Karpas-422 (cell line): ENCODE measurements at regions not wholly inside any gene's neighbourhood (a gene's known extent, or its start where the extent isn't known, plus 50 kb on each side); places are given as distances from the start of the nearest gene placed in this dataset.

Experiments used
- DNase-seq: peaks from one replicate; pipeline ENCODE4 v3.0.0-alpha.2; 2015
- H2AFZ ChIP-seq: fragments of 200-600 bp; sonication (generic); 2 replicates; pipeline ENCODE4 v1.6.1; 2014; ENCODE audit warnings: antibody characterized with exemption, low read length, mixed read lengths
- H3K27ac ChIP-seq: fragments of 200-600 bp; sonication (generic); 2 replicates; pipeline ENCODE4 v1.5.1; 2014; ENCODE audit warnings: mild to moderate bottlenecking, low read length, moderate library complexity
- H3K27me3 ChIP-seq: fragments of 200-600 bp; sonication (generic); 2 replicates; pipeline ENCODE4 v1.6.1; 2014; ENCODE audit warnings: low read length, mixed read lengths
- H3K36me3 ChIP-seq: fragments of 200-600 bp; sonication (generic); 2 replicates; pipeline ENCODE4 v1.6.1; 2014; ENCODE audit warnings: low read length, mixed read lengths; ENCODE audit not compliant: insufficient read depth
- H3K4me1 ChIP-seq: fragments of 200-600 bp; sonication (generic); 2 replicates; pipeline ENCODE4 v1.6.1; 2014; ENCODE audit warnings: mild to moderate bottlenecking, low read length, mixed read lengths
- H3K4me2 ChIP-seq: fragments of 200-600 bp; sonication (generic); 2 replicates; pipeline ENCODE4 v1.6.1; 2014; ENCODE audit warnings: low read length, low read depth, mild to moderate bottlenecking; ENCODE audit not compliant: poor library complexity, severe bottlenecking
- H3K4me3 ChIP-seq: fragments of 200-600 bp; sonication (generic); 2 replicates; pipeline ENCODE4 v1.5.1; 2014; ENCODE audit warnings: mild to moderate bottlenecking, antibody characterized with exemption, low read length, mixed read lengths
- H3K79me2 ChIP-seq: fragments of 200-600 bp; sonication (generic); 2 replicates; pipeline ENCODE4 v1.6.1; 2014; ENCODE audit warnings: mild to moderate bottlenecking, low read length, mixed read lengths
- H3K9ac ChIP-seq: fragments of 200-600 bp; sonication (generic); 2 replicates; pipeline ENCODE4 v1.6.0; 2014; ENCODE audit warnings: low read length
- H3K9me2 ChIP-seq: fragments of 200-600 bp; sonication (generic), shearing (Covaris generic); replicated peaks from 2 replicates; pipeline ENCODE4 v1.6.0; 2014; ENCODE audit warnings: mild to moderate bottlenecking, low read length, moderate library complexity; ENCODE audit not compliant: insufficient read depth
- H3K9me3 ChIP-seq: fragments of 300-700, 200-600 bp; sonication (generic); 2 replicates; pipeline ENCODE4 v1.6.1; 2014; ENCODE audit warnings: low read length, mixed read lengths
- H4K20me1 ChIP-seq: fragments of 200-600 bp; sonication (generic); 2 replicates; pipeline ENCODE4 v1.6.1; 2014; ENCODE audit warnings: mild to moderate bottlenecking, antibody characterized with exemption, low read length, low read depth; ENCODE audit not compliant: insufficient read depth

- DNase-seq: no peak
Measured at GRCh38 chr5:142411103-142411502, 86.3 kb upstream of the SPRY4 start.

GRCh38 chr5:142408981-142409481 is 84.2 kb upstream of the SPRY4 start:
- Histone ChIP-seq H4K20me1 (no peaks in the 10 kb centered on the region), H3K9me3 (no peaks in the 10 kb centered on the region), H3K9me2 (no peaks in the 10 kb centered on the region), H3K4me1 (no peaks in the 10 kb centered on the region), H3K36me3 (no peaks in the 10 kb centered on the region), H3K4me2 (no peak overlapping the region), H2AFZ (no peak overlapping the region), H3K79me2 (no peaks in the 10 kb centered on the region), H3K4me3 (no peak overlapping the region), H3K27ac (no peak overlapping the region), H3K9ac (no peak overlapping the region), H3K27me3 (0 out of 2 replicates have a peak, but pooled peaks cover 3% of the 10 kb centered on the region)
- DNase-seq: no peak

More at GRCh38 chr5:142411103-142411502, 86.3 kb upstream of the SPRY4 start:
- no peaks in the 10 kb centered on the region for H4K20me1 ChIP-seq
- no peak overlapping the region for H3K27ac ChIP-seq
- H3K4me1 ChIP-seq: no peaks in the 10 kb centered on the region
- no peak overlapping the region for H2AFZ ChIP-seq
- 0 out of 2 replicates have a peak, but pooled peaks cover 3% of the 10 kb centered on the region for H3K27me3 ChIP-seq
- H3K4me2 ChIP-seq: no peak overlapping the region
- H3K36me3 ChIP-seq: no peaks in the 10 kb centered on the region
- no peaks in the 10 kb centered on the region for H3K9me3 ChIP-seq
- H3K9ac ChIP-seq: no peak overlapping the region
- H3K79me2 ChIP-seq: no peaks in the 10 kb centered on the region
- no peak overlapping the region for H3K4me3 ChIP-seq
- H3K9me2 ChIP-seq: no peaks in the 10 kb centered on the region

- Histone ChIP-seq H3K36me3 (no peaks in the 10 kb centered on the region), H3K27me3 (0 out of 2 replicates have a peak, but pooled peaks cover 3% of the 10 kb centered on the region), H4K20me1 (no peaks in the 10 kb centered on the region), H3K4me2 (no peak overlapping the region), H2AFZ (no peak overlapping the region), H3K79me2 (no peaks in the 10 kb centered on the region), H3K27ac (no peak overlapping the region), H3K9ac (no peak overlapping the region), H3K4me3 (no peak overlapping the region), H3K9me3 (no peaks in the 10 kb centered on the region), H3K9me2 (no peaks in the 10 kb centered on the region), H3K4me1 (no peaks in the 10 kb centered on the region)
- no peak for DNase-seq
Measured at GRCh38 chr5:142408536-142408935, 83.7 kb upstream of the SPRY4 start.

DNA sequence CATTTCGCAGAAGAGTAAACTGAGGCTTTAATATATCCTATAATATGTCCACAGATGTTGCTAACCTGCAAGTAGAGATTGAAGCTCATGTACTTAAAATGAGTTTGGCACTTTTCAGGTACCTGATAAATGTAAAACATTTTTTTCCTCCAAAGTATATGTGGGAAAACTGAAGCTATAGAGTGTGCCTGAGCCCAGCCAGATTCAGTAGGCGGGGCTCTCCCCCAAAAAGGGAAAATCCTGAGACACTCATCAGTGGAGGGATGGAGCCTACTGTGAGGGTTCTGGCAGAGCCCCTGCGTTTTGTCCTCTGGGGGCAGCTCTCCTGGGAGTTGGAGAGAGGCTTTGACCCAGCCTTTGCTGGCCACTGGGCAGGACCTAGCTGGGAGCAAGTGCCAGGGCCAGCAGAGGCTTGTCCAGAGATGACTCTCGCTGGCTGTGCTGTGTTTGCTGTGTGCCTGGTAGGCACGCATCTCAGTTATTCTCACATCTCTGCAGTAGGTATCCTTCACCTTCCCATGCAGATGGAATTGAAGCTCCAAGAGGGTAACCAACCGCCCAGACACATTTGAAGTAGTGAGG is 81.1 kb upstream of the SPRY4 start:
- Histone ChIP-seq H3K79me2 (no peaks in the 10 kb centered on the region), H3K9me2 (no peaks in the 10 kb centered on the region), H3K9ac (no peak overlapping the region), H2AFZ (no peak overlapping the region), H3K4me1 (no peaks in the 10 kb centered on the region), H3K9me3 (no peaks in the 10 kb centered on the region), H3K4me3 (no peak overlapping the region), H3K27me3 (0 out of 2 replicates have a peak, but pooled peaks cover 3% of the 10 kb centered on the region), H3K4me2 (no peak overlapping the region), H3K36me3 (no peaks in the 10 kb centered on the region), H3K27ac (no peak overlapping the region), H4K20me1 (no peaks in the 10 kb centered on the region)
- DNase-seq: no peak

- Histone ChIP-seq H3K9ac (no peak overlapping the region), H3K27me3 (0 out of 2 replicates have a peak, but pooled peaks cover 3% of the 10 kb centered on the region), H3K9me3 (no peaks in the 10 kb centered on the region), H3K4me3 (no peak overlapping the region), H3K4me1 (no peaks in the 10 kb centered on the region), H3K36me3 (no peaks in the 10 kb centered on the region), H3K9me2 (no peaks in the 10 kb centered on the region), H3K27ac (no peak overlapping the region), H2AFZ (no peak overlapping the region), H4K20me1 (no peaks in the 10 kb centered on the region), H3K4me2 (no peak overlapping the region), H3K79me2 (no peaks in the 10 kb centered on the region)
- DNase-seq: no peak
Measured at GRCh38 chr5:142405023-142405422, 80.2 kb upstream of the SPRY4 start.

DNA sequence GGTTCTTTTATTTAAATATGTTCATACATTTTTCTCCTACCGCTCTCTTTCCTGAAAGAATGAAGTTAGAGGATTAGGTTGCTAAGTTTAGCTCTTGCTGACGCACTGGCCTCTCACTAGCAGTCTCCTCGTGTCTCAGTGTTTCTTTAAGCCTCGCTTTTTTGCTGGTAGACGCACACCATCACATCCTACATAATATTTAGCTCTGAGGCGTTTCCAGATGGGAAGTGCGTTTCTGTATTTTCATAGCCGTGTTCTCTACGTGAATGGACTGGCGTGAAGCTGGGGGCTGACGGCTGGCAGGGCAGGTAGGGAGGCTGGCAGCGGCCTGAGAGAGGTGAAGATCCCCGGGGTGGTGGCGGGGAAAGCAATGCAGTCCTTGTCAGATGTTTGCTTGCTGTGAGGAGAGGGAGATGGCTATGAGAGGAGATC is 79.2 kb upstream of the SPRY4 start:
- Histone ChIP-seq H3K4me2 (no peak overlapping the region), H3K9me3 (no peaks in the 10 kb centered on the region), H3K9me2 (no peaks in the 10 kb centered on the region), H3K4me1 (no peaks in the 10 kb centered on the region), H2AFZ (no peak overlapping the region), H3K27me3 (0 out of 2 replicates have a peak, but pooled peaks cover 3% of the 10 kb centered on the region), H4K20me1 (no peaks in the 10 kb centered on the region), H3K36me3 (no peaks in the 10 kb centered on the region), H3K4me3 (no peak overlapping the region), H3K9ac (no peak overlapping the region), H3K79me2 (no peaks in the 10 kb centered on the region), H3K27ac (no peak overlapping the region)
- no peak for DNase-seq

GRCh38 chr5:142403583-142403982 is 78.8 kb upstream of the SPRY4 start:
- Histone ChIP-seq H3K4me3 (no peak overlapping the region), H3K9me3 (no peaks in the 10 kb centered on the region), H3K27me3 (0 out of 2 replicates have a peak, but pooled peaks cover 3% of the 10 kb centered on the region), H2AFZ (no peak overlapping the region), H3K4me1 (no peaks in the 10 kb centered on the region), H4K20me1 (no peaks in the 10 kb centered on the region), H3K27ac (no peak overlapping the region), H3K9me2 (no peaks in the 10 kb centered on the region), H3K4me2 (no peak overlapping the region), H3K9ac (no peak overlapping the region), H3K36me3 (no peaks in the 10 kb centered on the region), H3K79me2 (no peaks in the 10 kb centered on the region)
- no peak for DNase-seq

- no peaks in the 10 kb centered on the region for H3K9me2 ChIP-seq
- DNase-seq: no peak
- H2AFZ ChIP-seq: no peak overlapping the region
- no peaks in the 10 kb centered on the region for H3K9me3 ChIP-seq
- H3K79me2 ChIP-seq: no peaks in the 10 kb centered on the region
- H3K27ac ChIP-seq: no peak overlapping the region
- no peaks in the 10 kb centered on the region for H4K20me1 ChIP-seq
- H3K4me2 ChIP-seq: no peak overlapping the region
- H3K9ac ChIP-seq: no peak overlapping the region
- no peak overlapping the region for H3K4me3 ChIP-seq
- no peaks in the 10 kb centered on the region for H3K4me1 ChIP-seq
- H3K27me3 ChIP-seq: 0 out of 2 replicates have a peak, but pooled peaks cover 3% of the 10 kb centered on the region
- no peaks in the 10 kb centered on the region for H3K36me3 ChIP-seq
Measured at GRCh38 chr5:142402752-142403318, 78.0 kb upstream of the SPRY4 start.
